GM23338 (cell line): ENCODE measurements at regions not wholly inside any gene's neighbourhood (a gene's known extent, or its start where the extent isn't known, plus 50 kb on each side); places are given as distances from the start of the nearest gene placed in this dataset.
"Not testable (repeated sequence)": the region's sequence is repeated elsewhere in the genome, so short reads cannot be mapped to it uniquely, and the experiment has no call there.

Experiments
- ATAC-seq: fragments of 200-7000 bp; cut with Tn5 transposase; 3 replicates; pipeline ENCODE4 v1.9.1; 2020
- DNase-seq: peaks from one replicate; pipeline ENCODE4 v3.0.0-alpha.2; 2015; ENCODE audit warnings: low spot score
- H2AFZ ChIP-seq: fragments of 200-600 bp; sonication (generic); 2 replicates; pipeline ENCODE4 v1.8.0; 2016; ENCODE audit warnings: antibody characterized with exemption, mild to moderate bottlenecking, moderate library complexity
- H3F3A ChIP-seq: fragments of 200-600 bp; sonication (generic); replicated peaks from 2 replicates; pipeline ENCODE4 v1.8.0; 2017; ENCODE audit warnings: antibody characterized with exemption, mixed run types, low read depth
- H3K27ac ChIP-seq: fragments of 200-600 bp; sonication (generic); 2 replicates; pipeline ENCODE4 v1.6.1; 2016; ENCODE audit warnings: low read depth
- H3K27me3 ChIP-seq: fragments of 200-600 bp; sonication (generic); 2 replicates; pipeline ENCODE4 v1.8.0; 2016; ENCODE audit warnings: mild to moderate bottlenecking, mixed run types, moderate library complexity; ENCODE audit not compliant: insufficient read depth
- H3K36me3 ChIP-seq: fragments of 200-600 bp; sonication (generic); 2 replicates; pipeline ENCODE4 v1.8.0; 2016; ENCODE audit warnings: mild to moderate bottlenecking; ENCODE audit not compliant: insufficient read depth
- H3K4me1 ChIP-seq: fragments of 200-600 bp; sonication (generic); 2 replicates; pipeline ENCODE4 v1.8.0; 2016; ENCODE audit warnings: mild to moderate bottlenecking, moderate library complexity; ENCODE audit not compliant: insufficient read depth
- H3K4me2 ChIP-seq: fragments of 200-600 bp; sonication (generic); 2 replicates; pipeline ENCODE4 v1.7.1; 2017; ENCODE audit warnings: mixed run types
- H3K4me3 ChIP-seq: fragments of 200-600 bp; sonication (generic); 2 replicates; pipeline ENCODE4 v1.6.1; 2016; ENCODE audit warnings: mixed run types
- H3K79me2 ChIP-seq: fragments of 200-600 bp; sonication (generic); replicated peaks from 2 replicates; pipeline ENCODE4 v1.8.0; 2017; ENCODE audit warnings: mild to moderate bottlenecking; ENCODE audit not compliant: insufficient read depth
- H3K9me2 ChIP-seq: fragments of 200-600 bp; sonication (generic); 2 replicates; pipeline ENCODE4 v1.8.0; 2017; ENCODE audit not compliant: insufficient read depth
- H4K20me1 ChIP-seq: fragments of 200-600 bp; sonication (generic); replicated peaks from 2 replicates; pipeline ENCODE4 v1.8.0; 2017; ENCODE audit warnings: mild to moderate bottlenecking; ENCODE audit not compliant: insufficient read depth
- H3K27ac Mint-ChIP-seq: 2 replicates; pipeline ENCODE4 v1.8.0; 2020; ENCODE audit warnings: inconsistent platforms, mild to moderate bottlenecking, moderate library complexity, mixed read lengths
- H3K27me3 Mint-ChIP-seq: 3 replicates; pipeline ENCODE4 v1.8.0; 2022; ENCODE audit warnings: low read depth, mild to moderate bottlenecking, moderate library complexity, mixed read lengths, inconsistent platforms; ENCODE audit not compliant: insufficient read depth, poor library complexity
- H3K36me3 Mint-ChIP-seq: 3 replicates; pipeline ENCODE4 v1.8.0; 2021; ENCODE audit warnings: low read depth, mild to moderate bottlenecking, inconsistent platforms, moderate library complexity, mixed read lengths
- H3K4me1 Mint-ChIP-seq: 3 replicates; pipeline ENCODE4 v1.8.0; 2020; ENCODE audit warnings: mild to moderate bottlenecking, inconsistent platforms, mixed read lengths
- H3K4me3 Mint-ChIP-seq: 3 replicates; pipeline ENCODE4 v1.8.0; 2021; ENCODE audit warnings: moderate library complexity, mild to moderate bottlenecking, inconsistent platforms, mixed read lengths
- H3K9me3 Mint-ChIP-seq: 3 replicates; pipeline ENCODE4 v1.8.0; 2020; ENCODE audit warnings: moderate library complexity, mild to moderate bottlenecking, inconsistent platforms, mixed read lengths
- CTCF ChIP-seq, 2 experiments: fragments of 200-600 bp in 1 of 2; sonication (generic) in 1 of 2; conservative IDR thresholded peaks; 2 replicates each; pipeline versions ENCODE4 v1.5.1 to v1.6.1; 2016 to 2017; ENCODE audit warnings: antibody characterized with exemption in 2 of 2, low read depth in 2 of 2, mild to moderate bottlenecking in 2 of 2, moderate library complexity in 1 of 2
- ETS1 ChIP-seq: IDR thresholded peaks from 2 replicates; pipeline ENCODE4 v1.6.1; 2016; ENCODE audit warnings: antibody characterized with exemption
- ZNF331 ChIP-seq: fragments of 250-450 bp; sonication (Bioruptor Pico); IDR thresholded peaks from 2 replicates; pipeline ENCODE4 v1.5.0; 2020; ENCODE audit warnings: low read depth, mild to moderate bottlenecking, moderate library complexity
- TF ChIP-seq, protein P1 (sequence below): fragments of 250-450 bp; sonication (Bioruptor Pico); IDR thresholded peaks from 2 replicates; pipeline ENCODE4 v1.5.0; 2020; ENCODE audit warnings: mild to moderate bottlenecking, moderate library complexity

DNA sequence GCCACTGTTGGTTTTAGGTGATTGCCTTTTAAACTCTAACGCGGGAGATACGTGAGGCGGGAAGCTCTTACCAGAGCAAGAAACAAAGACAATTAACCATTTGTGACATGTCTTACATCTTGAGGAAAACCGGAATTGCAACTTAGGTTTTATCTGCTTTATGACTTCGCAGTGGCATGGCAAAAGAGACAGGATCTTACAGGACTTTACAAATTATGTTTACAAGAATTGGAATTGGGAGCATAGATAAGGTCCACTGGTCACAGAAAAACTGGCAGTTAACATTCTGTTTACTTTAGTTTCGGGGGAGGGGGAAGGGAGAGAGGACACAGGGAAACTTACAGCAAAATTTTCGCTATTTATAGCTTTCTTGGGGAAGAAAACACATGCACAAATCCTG lies 1119.6 kb downstream of the ZPLD1 start (continued):
- TF ChIP-seq CTCF (conservative IDR thresholded peaks at IDR 0.05; ENCODE audit: low read depth in 2 of 2), result no peak
- TF ChIP-seq ZNF331, result no peak
- TF ChIP-seq ETS1, result no peak
- TF ChIP-seq, protein P1, sequence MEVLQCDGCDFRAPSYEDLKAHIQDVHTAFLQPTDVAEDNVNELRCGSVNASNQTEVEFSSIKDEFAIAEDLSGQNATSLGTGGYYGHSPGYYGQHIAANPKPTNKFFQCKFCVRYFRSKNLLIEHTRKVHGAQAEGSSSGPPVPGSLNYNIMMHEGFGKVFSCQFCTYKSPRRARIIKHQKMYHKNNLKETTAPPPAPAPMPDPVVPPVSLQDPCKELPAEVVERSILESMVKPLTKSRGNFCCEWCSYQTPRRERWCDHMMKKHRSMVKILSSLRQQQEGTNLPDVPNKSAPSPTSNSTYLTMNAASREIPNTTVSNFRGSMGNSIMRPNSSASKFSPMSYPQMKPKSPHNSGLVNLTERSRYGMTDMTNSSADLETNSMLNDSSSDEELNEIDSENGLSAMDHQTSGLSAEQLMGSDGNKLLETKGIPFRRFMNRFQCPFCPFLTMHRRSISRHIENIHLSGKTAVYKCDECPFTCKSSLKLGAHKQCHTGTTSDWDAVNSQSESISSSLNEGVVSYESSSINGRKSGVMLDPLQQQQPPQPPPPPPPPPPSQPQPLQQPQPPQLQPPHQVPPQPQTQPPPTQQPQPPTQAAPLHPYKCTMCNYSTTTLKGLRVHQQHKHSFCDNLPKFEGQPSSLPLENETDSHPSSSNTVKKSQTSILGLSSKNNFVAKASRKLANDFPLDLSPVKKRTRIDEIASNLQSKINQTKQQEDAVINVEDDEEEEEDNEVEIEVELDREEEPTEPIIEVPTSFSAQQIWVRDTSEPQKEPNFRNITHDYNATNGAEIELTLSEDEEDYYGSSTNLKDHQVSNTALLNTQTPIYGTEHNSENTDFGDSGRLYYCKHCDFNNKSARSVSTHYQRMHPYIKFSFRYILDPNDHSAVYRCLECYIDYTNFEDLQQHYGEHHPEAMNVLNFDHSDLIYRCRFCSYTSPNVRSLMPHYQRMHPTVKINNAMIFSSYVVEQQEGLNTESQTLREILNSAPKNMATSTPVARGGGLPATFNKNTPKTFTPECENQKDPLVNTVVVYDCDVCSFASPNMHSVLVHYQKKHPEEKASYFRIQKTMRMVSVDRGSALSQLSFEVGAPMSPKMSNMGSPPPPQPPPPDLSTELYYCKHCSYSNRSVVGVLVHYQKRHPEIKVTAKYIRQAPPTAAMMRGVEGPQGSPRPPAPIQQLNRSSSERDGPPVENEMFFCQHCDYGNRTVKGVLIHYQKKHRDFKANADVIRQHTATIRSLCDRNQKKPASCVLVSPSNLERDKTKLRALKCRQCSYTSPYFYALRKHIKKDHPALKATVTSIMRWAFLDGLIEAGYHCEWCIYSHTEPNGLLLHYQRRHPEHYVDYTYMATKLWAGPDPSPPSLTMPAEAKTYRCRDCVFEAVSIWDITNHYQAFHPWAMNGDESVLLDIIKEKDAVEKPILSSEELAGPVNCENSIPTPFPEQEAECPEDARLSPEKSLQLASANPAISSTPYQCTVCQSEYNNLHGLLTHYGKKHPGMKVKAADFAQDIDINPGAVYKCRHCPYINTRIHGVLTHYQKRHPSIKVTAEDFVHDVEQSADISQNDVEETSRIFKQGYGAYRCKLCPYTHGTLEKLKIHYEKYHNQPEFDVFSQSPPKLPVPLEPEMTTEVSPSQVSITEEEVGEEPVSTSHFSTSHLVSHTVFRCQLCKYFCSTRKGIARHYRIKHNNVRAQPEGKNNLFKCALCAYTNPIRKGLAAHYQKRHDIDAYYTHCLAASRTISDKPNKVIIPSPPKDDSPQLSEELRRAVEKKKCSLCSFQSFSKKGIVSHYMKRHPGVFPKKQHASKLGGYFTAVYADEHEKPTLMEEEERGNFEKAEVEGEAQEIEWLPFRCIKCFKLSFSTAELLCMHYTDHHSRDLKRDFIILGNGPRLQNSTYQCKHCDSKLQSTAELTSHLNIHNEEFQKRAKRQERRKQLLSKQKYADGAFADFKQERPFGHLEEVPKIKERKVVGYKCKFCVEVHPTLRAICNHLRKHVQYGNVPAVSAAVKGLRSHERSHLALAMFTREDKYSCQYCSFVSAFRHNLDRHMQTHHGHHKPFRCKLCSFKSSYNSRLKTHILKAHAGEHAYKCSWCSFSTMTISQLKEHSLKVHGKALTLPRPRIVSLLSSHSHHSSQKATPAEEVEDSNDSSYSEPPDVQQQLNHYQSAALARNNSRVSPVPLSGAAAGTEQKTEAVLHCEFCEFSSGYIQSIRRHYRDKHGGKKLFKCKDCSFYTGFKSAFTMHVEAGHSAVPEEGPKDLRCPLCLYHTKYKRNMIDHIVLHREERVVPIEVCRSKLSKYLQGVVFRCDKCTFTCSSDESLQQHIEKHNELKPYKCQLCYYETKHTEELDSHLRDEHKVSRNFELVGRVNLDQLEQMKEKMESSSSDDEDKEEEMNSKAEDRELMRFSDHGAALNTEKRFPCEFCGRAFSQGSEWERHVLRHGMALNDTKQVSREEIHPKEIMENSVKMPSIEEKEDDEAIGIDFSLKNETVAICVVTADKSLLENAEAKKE (CRISPR knock-in tag), result no peak

GRCh38 chr3:103564116-103564515 lies 1129.3 kb downstream of the ZPLD1 start:
- H3K4me1 Mint-ChIP-seq, result not testable (repeated sequence)
- peaks cover 14% of the 10 kb centered on the region; the same call in 2 of the 3 replicates for H3K36me3 Mint-ChIP-seq
- H3K36me3 ChIP-seq, result peaks cover 12% of the 10 kb centered on the region; the same call in 1 of the 2 replicates

More at GRCh38 chr3:103564116-103564515, 1129.3 kb downstream of the ZPLD1 start:
- H3K27ac Mint-ChIP-seq, H3K9me2 ChIP-seq, H3K4me3 Mint-ChIP-seq, H3K27me3 Mint-ChIP-seq, H3K79me2 ChIP-seq, H3K27me3 ChIP-seq, H3K4me2 ChIP-seq, ATAC-seq, DNase-seq, H3F3A ChIP-seq, H3K4me1 ChIP-seq, H4K20me1 ChIP-seq, H2AFZ ChIP-seq, H3K4me3 ChIP-seq, H3K27ac ChIP-seq: not testable (repeated sequence)
- H3K9me3 Mint-ChIP-seq, result peaks cover 18% of the 10 kb centered on the region
